Natural killer cell treated with Interleukin-12 subunit alpha and Interleukin-12 subunit beta and Interleukin-15 and Interleukin-18, amount 100 ng/mL, for 72 hours (primary cell): ENCODE measurements at regions not wholly inside any gene's neighbourhood (a gene's known extent, or its start where the extent isn't known, plus 50 kb on each side); places are given as distances from the start of the nearest gene placed in this dataset.
"Not testable (repeated sequence)": the region's sequence is repeated elsewhere in the genome, so short reads cannot be mapped to it uniquely, and the experiment has no call there.

Experiments
- ATAC-seq, 2 donors: fragments of 150-1000 bp; cut with Tn5 transposase in 1 of 2; sonication (Bioruptor Pico), chemical (Tn5 transposase) in 1 of 2; 2 replicates each; pipeline ENCODE4 v1.10.0; 2021
- DNase-seq: peaks from one replicate; pipeline ENCODE4 v3.0.0; 2022; ENCODE audit warnings: low spot score
- H3K27ac Mint-ChIP-seq, 2 donors: 1 replicate in 1 of 2; 2 replicates in 1 of 2; pipeline ENCODE4 v1.8.0; 2022; ENCODE audit warnings: mixed read lengths in 2 of 2, mild to moderate bottlenecking in 1 of 2, moderate library complexity in 1 of 2
- H3K27me3 Mint-ChIP-seq, 2 donors: 1 replicate in 1 of 2; 2 replicates in 1 of 2; pipeline ENCODE4 v1.8.0; 2022; ENCODE audit warnings: mixed read lengths in 2 of 2
- H3K36me3 Mint-ChIP-seq: one replicate; pipeline ENCODE4 v1.8.0; 2022; ENCODE audit warnings: mixed read lengths
- H3K4me1 Mint-ChIP-seq, 2 donors: 1 replicate in 1 of 2; 2 replicates in 1 of 2; pipeline ENCODE4 v1.8.0; 2022; ENCODE audit warnings: low read depth in 2 of 2, mixed read lengths in 2 of 2, mild to moderate bottlenecking in 1 of 2
- H3K4me3 Mint-ChIP-seq: one replicate; pipeline ENCODE4 v1.8.0; 2022; ENCODE audit warnings: mixed read lengths
- H3K9me3 Mint-ChIP-seq: 2 replicates; pipeline ENCODE4 v1.8.0; 2022; ENCODE audit warnings: mixed read lengths

DNA sequence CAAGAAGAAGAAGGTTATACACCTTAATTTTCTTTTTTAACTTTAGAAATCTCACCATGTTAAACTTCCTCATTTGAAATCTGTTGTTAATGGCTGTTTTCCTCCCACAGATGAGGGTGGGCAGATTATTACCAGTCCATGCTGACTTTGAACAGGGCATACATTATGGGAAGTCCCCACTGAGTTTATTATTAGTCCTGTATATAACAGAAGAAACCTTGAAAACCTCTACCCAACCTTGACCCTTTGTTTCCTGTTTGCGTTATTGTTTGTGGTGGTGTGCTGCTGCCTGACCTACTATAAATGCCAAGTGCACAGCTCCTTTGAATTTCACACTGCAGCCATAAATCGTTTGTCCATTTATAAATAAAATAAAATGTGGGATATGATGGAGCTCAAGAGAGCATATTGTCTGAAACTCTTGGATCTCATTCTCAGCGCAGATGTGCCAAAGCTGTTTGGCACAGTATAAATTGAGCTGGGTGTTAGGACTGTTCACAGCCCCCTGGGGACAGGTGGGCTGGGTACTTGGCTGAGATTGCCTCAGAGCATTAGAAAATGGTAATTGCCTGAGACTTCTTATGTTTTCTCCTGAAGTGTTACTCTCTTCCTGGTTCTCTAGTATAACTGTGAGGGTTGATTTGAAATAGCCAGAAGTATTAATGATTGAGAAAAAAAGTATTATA, 139.6 kb downstream of the SPATA31D1 start:
- H3K9me3 Mint-ChIP-seq, result no peaks in the 10 kb centered on the region
- no peaks in the 10 kb centered on the region for H3K27me3 Mint-ChIP-seq
- DNase-seq (no peak), ATAC-seq (no peak)
- no peak overlapping the region for H3K27ac Mint-ChIP-seq
- no peak overlapping the region for H3K4me3 Mint-ChIP-seq
- no peaks in the 10 kb centered on the region for H3K36me3 Mint-ChIP-seq
- H3K4me1 Mint-ChIP-seq, result no peaks in the 10 kb centered on the region

DNA sequence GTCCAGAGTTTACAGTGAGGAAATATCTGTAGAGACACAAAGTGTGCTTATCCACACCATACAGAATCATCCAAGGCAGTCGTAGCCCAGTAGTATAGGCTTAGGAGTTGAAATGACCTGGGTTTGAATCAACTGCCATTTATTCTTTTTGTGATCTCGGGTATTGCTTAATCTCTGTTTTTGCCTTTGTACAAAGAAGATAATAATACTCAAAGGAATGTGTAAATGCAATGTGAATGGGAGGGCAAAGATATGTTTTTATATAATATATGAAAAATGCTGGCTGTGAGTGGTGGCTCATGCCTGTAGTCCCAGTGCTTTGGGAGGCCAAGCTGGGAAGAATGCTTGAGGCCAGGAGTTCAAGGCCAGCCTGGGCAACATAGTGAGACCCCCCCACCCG, 141.1 kb downstream of the SPATA31D1 start:
- no peaks in the 10 kb centered on the region for H3K36me3 Mint-ChIP-seq
- H3K27me3 Mint-ChIP-seq, result no peaks in the 10 kb centered on the region
- ATAC-seq, result no peak
- no peak for DNase-seq
- H3K27ac Mint-ChIP-seq, result no peak overlapping the region
- H3K4me3 Mint-ChIP-seq, result no peak overlapping the region
- no peaks in the 10 kb centered on the region for H3K4me1 Mint-ChIP-seq
- H3K9me3 Mint-ChIP-seq, result no peaks in the 10 kb centered on the region

DNA sequence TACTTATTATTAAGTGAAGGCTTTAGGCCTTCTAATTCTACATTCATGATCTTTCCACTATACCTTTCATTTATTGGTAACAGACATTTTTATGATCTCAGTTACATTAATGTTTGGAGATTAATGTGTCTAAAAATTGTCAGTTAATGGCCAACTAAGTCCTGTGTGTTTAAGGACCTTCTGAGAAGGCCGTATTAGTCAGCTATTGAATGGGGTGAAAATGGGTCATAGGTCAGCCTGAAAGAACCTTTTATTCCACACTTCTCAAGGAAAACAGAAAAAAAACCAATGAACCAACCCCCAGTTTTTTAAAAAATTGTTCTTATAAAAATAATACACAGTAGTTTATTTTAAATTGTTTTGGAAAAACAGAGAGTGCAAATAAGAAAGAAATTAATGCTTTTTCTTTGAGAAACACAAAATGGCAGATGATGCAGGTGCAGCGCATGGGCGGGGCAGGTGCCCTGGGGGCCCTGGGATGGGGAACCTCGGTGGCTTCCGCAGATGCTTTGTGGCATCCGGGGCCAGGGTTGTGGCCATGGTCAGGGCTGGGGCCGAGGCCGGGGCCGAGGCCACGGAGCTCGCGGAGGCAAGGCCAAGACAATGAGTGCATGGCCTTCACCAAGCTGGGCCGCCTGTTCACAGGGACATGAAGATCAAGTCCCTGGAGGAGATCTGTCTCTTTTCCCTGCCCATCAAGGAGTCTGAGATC, 141.9 kb downstream of the SPATA31D1 start:
- Mint-ChIP-seq H3K9me3 (no peaks in the 10 kb centered on the region), H3K4me3 (no peak overlapping the region), H3K27ac (no peak overlapping the region), H3K4me1 (no peaks in the 10 kb centered on the region), H3K27me3 (no peaks in the 10 kb centered on the region), H3K36me3 (no peaks in the 10 kb centered on the region)
- ATAC-seq (no peak), DNase-seq (no peak)

- Mint-ChIP-seq H3K4me3 (no peak overlapping the region), H3K4me1 (no peaks in the 10 kb centered on the region), H3K9me3 (no peaks in the 10 kb centered on the region), H3K27ac (no peak overlapping the region), H3K36me3 (no peaks in the 10 kb centered on the region), H3K27me3 (no peaks in the 10 kb centered on the region)
- no peak for ATAC-seq
- no peak for DNase-seq
These were observed 142.5 kb downstream of the SPATA31D1 start for GRCh38 chr9:82131072-82131471.

DNA sequence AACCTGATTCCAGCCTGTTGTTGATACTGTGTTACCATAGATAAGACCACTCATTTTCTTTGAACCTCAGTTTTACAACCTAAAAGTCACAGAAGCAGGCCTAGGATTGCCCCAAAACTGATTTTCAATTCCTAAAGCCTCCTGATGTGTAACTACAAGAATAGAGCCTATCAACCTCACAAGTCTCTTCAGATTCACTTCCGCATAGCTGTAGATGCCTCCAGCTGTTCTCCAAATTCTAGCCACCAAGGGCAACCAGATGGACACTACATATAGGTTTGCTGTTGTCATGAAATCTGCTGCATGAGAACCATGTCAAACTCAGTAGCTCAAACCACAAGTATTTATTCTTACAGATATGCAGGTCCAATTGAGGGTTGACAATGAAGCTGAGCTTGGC, 143.5 kb downstream of the SPATA31D1 start:
- no peak overlapping the region for H3K27ac Mint-ChIP-seq
- H3K4me3 Mint-ChIP-seq, result no peak overlapping the region
- H3K36me3 Mint-ChIP-seq, result no peaks in the 10 kb centered on the region
- H3K4me1 Mint-ChIP-seq, result no peaks in the 10 kb centered on the region
- H3K9me3 Mint-ChIP-seq, result no peaks in the 10 kb centered on the region
- ATAC-seq (no peak), DNase-seq (no peak)
- no peaks in the 10 kb centered on the region for H3K27me3 Mint-ChIP-seq

GRCh38 chr9:82134010-82134409, 145.4 kb downstream of the SPATA31D1 start:
- H3K4me3 Mint-ChIP-seq, result no peak overlapping the region
- no peak for DNase-seq
- no peaks in the 10 kb centered on the region for H3K36me3 Mint-ChIP-seq
- no peaks in the 10 kb centered on the region for H3K27me3 Mint-ChIP-seq
- ATAC-seq, result no peak
- H3K9me3 Mint-ChIP-seq, result peaks cover 4% of the 10 kb centered on the region
- H3K27ac Mint-ChIP-seq, result no peak overlapping the region
- no peaks in the 10 kb centered on the region for H3K4me1 Mint-ChIP-seq

DNA sequence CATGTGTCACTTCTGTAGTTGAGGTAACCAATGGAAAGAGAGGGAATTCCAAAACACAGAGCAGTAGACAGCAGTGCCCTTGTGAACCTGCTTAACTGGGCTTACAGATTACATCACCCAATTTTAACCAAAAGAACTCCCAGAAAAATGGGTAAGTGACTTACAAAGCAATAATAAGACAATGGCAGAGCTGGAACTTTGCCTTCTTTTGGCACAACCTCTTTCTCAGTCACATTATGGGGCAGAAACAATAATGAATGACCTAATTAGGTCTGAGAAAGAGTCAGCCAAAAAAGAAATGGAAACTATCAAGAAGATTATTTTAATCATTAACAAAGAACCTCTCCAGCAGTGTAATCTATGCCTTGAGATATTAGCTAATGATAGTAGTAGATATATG, 146.5 kb downstream of the SPATA31D1 start:
- Mint-ChIP-seq H3K27ac (no peak overlapping the region), H3K9me3 (peaks cover 4% of the 10 kb centered on the region), H3K36me3 (no peaks in the 10 kb centered on the region), H3K4me1 (no peaks in the 10 kb centered on the region), H3K27me3 (no peaks in the 10 kb centered on the region), H3K4me3 (no peak overlapping the region)
- ATAC-seq, result no peak
- DNase-seq, result no peak

GRCh38 chr9:82138081-82138480, 149.5 kb downstream of the SPATA31D1 start:
- not testable (repeated sequence) for H3K4me3 Mint-ChIP-seq, H3K9me3 Mint-ChIP-seq, H3K36me3 Mint-ChIP-seq, H3K27me3 Mint-ChIP-seq, ATAC-seq, H3K4me1 Mint-ChIP-seq, H3K27ac Mint-ChIP-seq, DNase-seq

GRCh38 chr9:82140471-82140870, 151.9 kb downstream of the SPATA31D1 start:
- no peaks in the 10 kb centered on the region for H3K4me1 Mint-ChIP-seq
- H3K27me3 Mint-ChIP-seq, result no peaks in the 10 kb centered on the region
- no peak overlapping the region for H3K27ac Mint-ChIP-seq
- ATAC-seq (no peak), DNase-seq (no peak)
- no peaks in the 10 kb centered on the region for H3K36me3 Mint-ChIP-seq
- peaks cover 4% of the 10 kb centered on the region for H3K9me3 Mint-ChIP-seq
- H3K4me3 Mint-ChIP-seq, result no peak overlapping the region

GRCh38 chr9:82144803-82145202, 156.2 kb downstream of the SPATA31D1 start:
- H3K4me1 Mint-ChIP-seq, result no peaks in the 10 kb centered on the region
- DNase-seq (no peak), ATAC-seq (no peak)
- H3K4me3 Mint-ChIP-seq, result no peak overlapping the region
- H3K27ac Mint-ChIP-seq, result no peak overlapping the region
- no peaks in the 10 kb centered on the region for H3K9me3 Mint-ChIP-seq
- no peaks in the 10 kb centered on the region for H3K27me3 Mint-ChIP-seq
- H3K36me3 Mint-ChIP-seq, result no peaks in the 10 kb centered on the region

DNA sequence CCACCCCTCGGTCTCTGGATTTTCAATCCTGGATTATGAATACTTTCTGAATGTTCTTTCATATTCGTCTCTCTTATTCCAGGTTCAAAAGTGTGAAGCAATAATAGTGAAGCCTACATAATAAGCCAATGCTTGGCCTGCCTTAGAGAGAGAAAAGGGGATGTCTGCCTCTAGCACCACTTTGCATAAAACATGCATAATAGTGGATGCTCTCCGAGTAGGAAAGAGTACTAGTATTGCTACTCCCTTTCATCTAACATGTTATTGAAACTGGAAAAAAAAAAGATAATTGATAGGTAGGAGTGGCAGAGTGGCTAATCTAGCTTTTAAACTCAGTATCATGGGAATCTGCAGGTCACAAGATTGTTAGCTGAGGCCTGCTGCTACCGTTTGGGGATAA, 158.1 kb downstream of the SPATA31D1 start:
- Mint-ChIP-seq H3K4me1 (no peaks in the 10 kb centered on the region), H3K27ac (no peak overlapping the region), H3K36me3 (no peaks in the 10 kb centered on the region), H3K4me3 (no peak overlapping the region), H3K27me3 (no peaks in the 10 kb centered on the region), H3K9me3 (no peaks in the 10 kb centered on the region)
- DNase-seq, result no peak
- ATAC-seq, result no peak

- Mint-ChIP-seq H3K27me3 (no peaks in the 10 kb centered on the region), H3K9me3 (no peaks in the 10 kb centered on the region), H3K27ac (no peak overlapping the region), H3K36me3 (no peaks in the 10 kb centered on the region), H3K4me3 (no peak overlapping the region), H3K4me1 (no peaks in the 10 kb centered on the region)
- DNase-seq (no peak), ATAC-seq (no peak)
These were observed 159.3 kb downstream of the SPATA31D1 start for GRCh38 chr9:82147798-82148425.

DNA sequence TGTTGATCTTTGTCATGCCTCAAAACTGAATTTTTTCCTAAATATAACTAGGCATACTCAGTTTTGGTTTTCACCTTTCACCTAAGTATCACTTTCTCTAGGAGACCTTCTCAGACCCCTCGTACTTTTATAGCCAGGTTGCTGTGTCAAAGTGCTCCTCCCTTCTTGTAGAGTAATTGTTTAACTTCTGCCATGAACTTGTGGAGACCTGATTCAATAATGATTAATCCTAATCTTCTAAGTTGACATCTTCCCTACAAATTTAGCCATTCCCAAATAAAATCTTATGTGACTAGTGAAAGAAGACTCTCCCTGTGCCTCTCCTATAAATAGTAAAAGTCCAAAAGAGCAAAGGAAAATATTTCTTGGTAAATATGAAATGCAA, 159.8 kb downstream of the SPATA31D1 start:
- Mint-ChIP-seq H3K36me3 (no peaks in the 10 kb centered on the region), H3K27ac (no peak overlapping the region), H3K9me3 (no peaks in the 10 kb centered on the region), H3K27me3 (no peaks in the 10 kb centered on the region), H3K4me1 (no peaks in the 10 kb centered on the region), H3K4me3 (no peak overlapping the region)
- no peak for DNase-seq
- ATAC-seq, result no peak

GRCh38 chr9:82148901-82149461, 160.4 kb downstream of the SPATA31D1 start:
- H3K36me3 Mint-ChIP-seq, result no peaks in the 10 kb centered on the region
- H3K27ac Mint-ChIP-seq, result no peak overlapping the region
- H3K4me3 Mint-ChIP-seq, result no peak overlapping the region
- no peaks in the 10 kb centered on the region for H3K9me3 Mint-ChIP-seq
- H3K27me3 Mint-ChIP-seq, result no peaks in the 10 kb centered on the region
- no peak for DNase-seq
- no peaks in the 10 kb centered on the region for H3K4me1 Mint-ChIP-seq
- ATAC-seq, result no peak
